ENCODE measurements at regions not wholly inside any gene's neighbourhood (a gene's known extent, or its start where the extent isn't known, plus 50 kb on each side); places are given as distances from the start of the nearest gene placed in this dataset.
"Not testable (repeated sequence)": the region's sequence is repeated elsewhere in the genome, so short reads cannot be mapped to it uniquely, and the experiment has no call there.

DNA sequence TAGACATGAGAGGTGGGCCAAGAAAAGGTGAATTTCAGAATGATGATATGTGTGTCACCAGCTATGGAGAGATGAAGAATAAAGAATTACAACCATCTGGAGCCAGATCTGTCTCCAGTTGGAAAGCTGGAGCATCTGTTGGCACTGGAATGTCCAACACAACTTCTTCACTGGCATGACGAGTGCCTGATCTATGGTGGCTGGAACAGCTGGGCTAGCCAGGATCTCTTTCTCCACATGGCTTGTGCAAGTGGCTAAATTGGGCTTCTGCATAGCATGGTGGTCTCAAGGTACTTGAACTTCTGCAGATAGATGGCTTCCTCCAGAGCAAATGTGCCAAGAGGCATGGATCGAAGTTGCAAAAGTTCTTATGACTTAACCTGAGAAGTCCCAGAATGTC, 256.1 kb upstream of the NCAM1 start:
- Histone ChIP-seq H3K4me1 (ENCODE audit: control insufficient read depth, insufficient read depth, low read length) (no peaks in the 10 kb centered on the region), H3K27me3 (ENCODE audit: control insufficient read depth, insufficient read depth, low read length) (no peaks in the 10 kb centered on the region), H3K27ac (ENCODE audit: low read length) (no peak overlapping the region), H3K36me3 (ENCODE audit: control insufficient read depth, insufficient read depth, low read length) (no peaks in the 10 kb centered on the region), H3K9me3 (ENCODE audit: control insufficient read depth, low read depth, low read length) (no peaks in the 10 kb centered on the region), H3K4me3 (ENCODE audit: low read length) (no peak overlapping the region)
- DNase-seq = no peak
- no CpG with 5 or more reads among the region's 2 CpGs for WGBS (ENCODE audit: insufficient coverage, low lambda C conversion rate)

- H3K27ac ChIP-seq (ENCODE audit: low read length) = no peak overlapping the region
- H3K9me3 ChIP-seq (ENCODE audit: control insufficient read depth, low read depth, low read length) = no peaks in the 10 kb centered on the region
- H3K36me3 ChIP-seq (ENCODE audit: control insufficient read depth, insufficient read depth, low read length) = no peaks in the 10 kb centered on the region
- no peak for DNase-seq
- H3K4me1 ChIP-seq (ENCODE audit: control insufficient read depth, insufficient read depth, low read length) = no peaks in the 10 kb centered on the region
- no peak overlapping the region for H3K4me3 ChIP-seq (ENCODE audit: low read length)
- H3K27me3 ChIP-seq (ENCODE audit: control insufficient read depth, insufficient read depth, low read length) = no peaks in the 10 kb centered on the region
- WGBS (ENCODE audit: insufficient coverage, low lambda C conversion rate) = no CpG with 5 or more reads among the region's 1 CpG
Measured at GRCh38 chr11:112706863-112707262, 254.4 kb upstream of the NCAM1 start.

DNA sequence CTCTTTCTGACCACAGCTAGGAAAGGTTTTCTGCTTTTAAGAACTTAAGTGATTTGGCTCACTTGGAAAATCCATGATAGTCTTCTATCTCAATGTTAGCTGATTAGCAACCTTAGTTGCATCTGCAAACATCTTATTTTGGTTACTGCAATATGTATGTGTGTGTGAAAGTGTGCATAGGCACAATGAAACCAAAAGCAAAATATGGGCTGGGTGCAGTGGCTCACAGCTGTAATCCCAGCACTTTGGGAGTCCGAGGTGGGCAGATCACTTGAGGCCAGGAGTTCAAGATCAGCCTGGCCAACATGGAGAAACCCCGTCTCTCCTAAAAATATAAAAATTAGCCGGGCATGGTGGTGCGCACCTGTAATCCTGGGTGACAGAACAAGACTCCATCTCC, 246.9 kb upstream of the NCAM1 start:
- H3K27me3 ChIP-seq (ENCODE audit: control insufficient read depth, insufficient read depth, low read length) = not testable (repeated sequence)

GRCh38 chr11:112715056-112715455, 246.2 kb upstream of the NCAM1 start:
- H3K4me1 ChIP-seq (ENCODE audit: control insufficient read depth, insufficient read depth, low read length) = no peaks in the 10 kb centered on the region
- no peak for DNase-seq
- WGBS (ENCODE audit: insufficient coverage, low lambda C conversion rate) = 85% methylated on average over 2 of the region's 2 CpGs
- H3K9me3 ChIP-seq (ENCODE audit: control insufficient read depth, low read depth, low read length) = no peaks in the 10 kb centered on the region
- no peak overlapping the region for H3K4me3 ChIP-seq (ENCODE audit: low read length)
- no peaks in the 10 kb centered on the region for H3K36me3 ChIP-seq (ENCODE audit: control insufficient read depth, insufficient read depth, low read length)
- H3K27me3 ChIP-seq (ENCODE audit: control insufficient read depth, insufficient read depth, low read length) = no peaks in the 10 kb centered on the region
- H3K27ac ChIP-seq (ENCODE audit: low read length) = no peak overlapping the region

More for the DNA sequence above, 246.9 kb upstream of the NCAM1 start:
- DNase-seq; H3K4me1 ChIP-seq (ENCODE audit: control insufficient read depth, insufficient read depth, low read length); H3K4me3 ChIP-seq (ENCODE audit: low read length); H3K27ac ChIP-seq (ENCODE audit: low read length); H3K9me3 ChIP-seq (ENCODE audit: control insufficient read depth, low read depth, low read length); H3K36me3 ChIP-seq (ENCODE audit: control insufficient read depth, insufficient read depth, low read length): not testable (repeated sequence)
- no CpG with 5 or more reads among the region's 4 CpGs for WGBS (ENCODE audit: insufficient coverage, low lambda C conversion rate)

GRCh38 chr11:112718483-112718882, 242.7 kb upstream of the NCAM1 start:
- H3K4me1 ChIP-seq (ENCODE audit: control insufficient read depth, insufficient read depth, low read length) = no peaks in the 10 kb centered on the region
- H3K27me3 ChIP-seq (ENCODE audit: control insufficient read depth, insufficient read depth, low read length) = no peaks in the 10 kb centered on the region
- no CpG with 5 or more reads among the region's 1 CpG for WGBS (ENCODE audit: insufficient coverage, low lambda C conversion rate)
- H3K9me3 ChIP-seq (ENCODE audit: control insufficient read depth, low read depth, low read length) = no peaks in the 10 kb centered on the region
- H3K36me3 ChIP-seq (ENCODE audit: control insufficient read depth, insufficient read depth, low read length) = no peaks in the 10 kb centered on the region
- DNase-seq = no peak
- no peak overlapping the region for H3K4me3 ChIP-seq (ENCODE audit: low read length)
- no peak overlapping the region for H3K27ac ChIP-seq (ENCODE audit: low read length)

DNA sequence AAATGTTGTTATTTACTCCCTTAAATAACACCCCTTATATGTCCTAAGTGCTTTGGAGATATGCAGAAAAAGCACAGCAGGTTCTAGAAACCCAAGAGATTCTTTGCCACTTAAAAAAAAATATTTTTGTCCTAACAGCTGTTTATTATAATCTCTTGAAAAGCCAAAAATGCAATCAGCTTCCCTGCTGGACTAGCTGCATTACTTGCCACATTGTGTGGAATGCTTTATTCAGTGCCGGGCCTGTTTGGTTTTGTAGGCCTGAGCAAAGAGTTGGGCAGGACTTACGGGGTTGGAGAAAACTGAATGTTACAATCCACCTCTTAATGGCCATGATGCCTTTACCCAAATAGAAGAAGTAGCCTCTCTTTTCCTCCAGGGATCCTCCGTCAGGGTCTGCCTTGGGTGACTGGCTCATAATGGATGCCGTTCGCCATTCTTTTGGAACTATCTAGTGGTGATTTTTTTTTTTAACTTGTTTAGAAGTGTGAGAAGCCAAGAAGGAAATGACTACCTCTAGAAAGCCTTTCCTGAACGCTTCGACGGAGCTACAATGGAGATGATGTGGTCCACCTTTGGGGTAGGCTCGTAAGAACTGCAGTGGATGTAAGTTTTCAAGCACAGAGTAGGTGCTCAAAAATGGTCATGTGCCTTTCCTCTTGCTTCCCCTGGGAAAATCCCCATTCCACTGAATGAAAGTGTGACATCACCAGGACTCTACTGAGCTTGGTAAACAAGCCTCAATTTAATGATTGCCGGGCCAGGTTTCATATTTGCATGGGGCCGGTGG, 241.3 kb upstream of the NCAM1 start:
- H3K4me3 ChIP-seq (ENCODE audit: low read length) = no peak overlapping the region
- no peaks in the 10 kb centered on the region for H3K36me3 ChIP-seq (ENCODE audit: control insufficient read depth, insufficient read depth, low read length)
- no peaks in the 10 kb centered on the region for H3K4me1 ChIP-seq (ENCODE audit: control insufficient read depth, insufficient read depth, low read length)
- DNase-seq = no peak
- WGBS (ENCODE audit: insufficient coverage, low lambda C conversion rate) = 100% methylated on average over 5 of the region's 11 CpGs
- no peaks in the 10 kb centered on the region for H3K9me3 ChIP-seq (ENCODE audit: control insufficient read depth, low read depth, low read length)
- H3K27ac ChIP-seq (ENCODE audit: low read length) = no peak overlapping the region
- no peaks in the 10 kb centered on the region for H3K27me3 ChIP-seq (ENCODE audit: control insufficient read depth, insufficient read depth, low read length)

GRCh38 chr11:112722148-112722547, 239.1 kb upstream of the NCAM1 start:
- 33% methylated on average over 1 of the region's 2 CpGs for WGBS (ENCODE audit: insufficient coverage, low lambda C conversion rate)
- DNase-seq = no peak
- Histone ChIP-seq H3K27me3 (ENCODE audit: control insufficient read depth, insufficient read depth, low read length) (peaks cover 2% of the 10 kb centered on the region), H3K27ac (ENCODE audit: low read length) (no peak overlapping the region), H3K9me3 (ENCODE audit: control insufficient read depth, low read depth, low read length) (no peaks in the 10 kb centered on the region), H3K4me1 (ENCODE audit: control insufficient read depth, insufficient read depth, low read length) (no peaks in the 10 kb centered on the region), H3K36me3 (ENCODE audit: control insufficient read depth, insufficient read depth, low read length) (no peaks in the 10 kb centered on the region), H3K4me3 (ENCODE audit: low read length) (no peak overlapping the region)

- Histone ChIP-seq H3K4me3 (ENCODE audit: low read length) (no peak overlapping the region), H3K36me3 (ENCODE audit: control insufficient read depth, insufficient read depth, low read length) (no peaks in the 10 kb centered on the region), H3K4me1 (ENCODE audit: control insufficient read depth, insufficient read depth, low read length) (no peaks in the 10 kb centered on the region), H3K27me3 (ENCODE audit: control insufficient read depth, insufficient read depth, low read length) (peaks cover 2% of the 10 kb centered on the region), H3K9me3 (ENCODE audit: control insufficient read depth, low read depth, low read length) (no peaks in the 10 kb centered on the region), H3K27ac (ENCODE audit: low read length) (no peak overlapping the region)
- DNase-seq = no peak
- WGBS (ENCODE audit: insufficient coverage, low lambda C conversion rate) = 80% methylated on average over 1 of the region's 4 CpGs
Measured at GRCh38 chr11:112722876-112723275, 238.3 kb upstream of the NCAM1 start.

DNA sequence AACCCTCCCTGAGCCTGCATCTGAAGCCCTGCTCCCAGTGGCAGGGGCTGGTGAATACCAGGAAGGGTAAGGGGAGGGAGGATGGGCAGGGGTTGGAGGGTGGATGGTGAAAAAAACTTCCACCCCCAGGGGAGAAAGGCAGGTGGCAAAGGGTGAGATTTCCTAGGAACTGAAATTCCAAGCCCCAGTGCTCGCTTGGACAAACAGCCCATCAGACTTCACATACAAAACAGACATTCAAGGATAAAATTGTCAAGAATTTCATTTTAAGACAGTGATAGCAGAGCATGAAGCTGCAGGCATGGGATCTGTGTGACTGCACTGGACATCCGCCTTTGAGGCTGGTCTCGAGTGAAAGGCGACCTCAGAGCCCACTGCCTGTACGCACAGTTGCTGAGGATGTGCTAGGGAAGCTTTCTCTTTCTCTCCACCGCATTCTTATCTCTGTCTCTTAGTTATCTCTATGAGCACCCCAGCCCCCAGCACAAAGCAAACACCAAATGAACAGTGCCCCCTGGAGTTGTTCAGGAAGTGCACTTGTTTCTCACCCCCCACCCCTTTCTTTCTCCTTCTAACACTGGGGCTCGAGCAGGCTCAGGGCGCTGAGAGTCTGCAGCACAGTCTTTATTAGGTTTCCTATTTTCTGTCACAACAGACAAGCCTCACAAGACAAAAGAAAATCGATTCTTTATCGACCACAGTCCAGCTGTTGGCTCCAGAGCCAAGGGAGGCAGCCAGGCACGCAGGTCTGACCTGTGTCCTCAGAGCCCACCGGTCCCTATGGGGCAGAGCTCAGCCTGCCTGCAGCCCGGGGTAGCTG, 237.3 kb upstream of the NCAM1 start:
- no peak for DNase-seq
- Histone ChIP-seq H3K36me3 (ENCODE audit: control insufficient read depth, insufficient read depth, low read length) (no peaks in the 10 kb centered on the region), H3K4me1 (ENCODE audit: control insufficient read depth, insufficient read depth, low read length) (no peaks in the 10 kb centered on the region), H3K27ac (ENCODE audit: low read length) (no peak overlapping the region), H3K9me3 (ENCODE audit: control insufficient read depth, low read depth, low read length) (no peaks in the 10 kb centered on the region), H3K4me3 (ENCODE audit: low read length) (no peak overlapping the region), H3K27me3 (ENCODE audit: control insufficient read depth, insufficient read depth, low read length) (peaks cover 4% of the 10 kb centered on the region)
- no CpG with 5 or more reads among the region's 13 CpGs for WGBS (ENCODE audit: insufficient coverage, low lambda C conversion rate)

GRCh38 chr11:112724496-112724790, 236.8 kb upstream of the NCAM1 start:
- Histone ChIP-seq H3K27ac (ENCODE audit: low read length) (no peak overlapping the region), H3K27me3 (ENCODE audit: control insufficient read depth, insufficient read depth, low read length) (peaks cover 4% of the 10 kb centered on the region), H3K4me1 (ENCODE audit: control insufficient read depth, insufficient read depth, low read length) (no peaks in the 10 kb centered on the region), H3K4me3 (ENCODE audit: low read length) (no peak overlapping the region), H3K9me3 (ENCODE audit: control insufficient read depth, low read depth, low read length) (no peaks in the 10 kb centered on the region), H3K36me3 (ENCODE audit: control insufficient read depth, insufficient read depth, low read length) (no peaks in the 10 kb centered on the region)
- no peak for DNase-seq
- WGBS (ENCODE audit: insufficient coverage, low lambda C conversion rate) = no CpG with 5 or more reads among the region's 4 CpGs

All from large intestine (tissue), 3 donors.